OCI-LY3 (cell line): ENCODE measurements at regions not wholly inside any gene's neighbourhood (a gene's known extent, or its start where the extent isn't known, plus 50 kb on each side); places are given as distances from the start of the nearest gene placed in this dataset.

Experiments
- H2AFZ ChIP-seq: fragments of 200-600, 300-600 bp; shearing (Covaris generic); 2 replicates; pipeline ENCODE4 v1.6.0; 2014; ENCODE audit warnings: antibody characterized with exemption, low read depth, low read length
- H3K27ac ChIP-seq: fragments of 200-600, 300-600 bp; sonication (generic); 2 replicates; pipeline ENCODE4 v1.5.1; 2014; ENCODE audit warnings: mild to moderate bottlenecking, low read length, moderate library complexity, mixed read lengths
- H3K27me3 ChIP-seq: fragments of 200-600, 300-600 bp; sonication (generic); 2 replicates; pipeline ENCODE4 v1.6.1; 2014; ENCODE audit warnings: low read depth, low read length, mixed read lengths
- H3K36me3 ChIP-seq: fragments of 200-600, 300-600 bp; sonication (generic); replicated peaks from 2 replicates; pipeline ENCODE3; 2014; ENCODE audit warnings: low read depth, low read length, mixed read lengths
- H3K4me1 ChIP-seq: fragments of 300-600, 200-600 bp; sonication (generic); 2 replicates; pipeline ENCODE4 v1.6.1; 2014; ENCODE audit warnings: low read length, mixed read lengths
- H3K4me2 ChIP-seq: fragments of 200-600, 300-600 bp; sonication (generic); 2 replicates; pipeline ENCODE4 v1.6.1; 2014; ENCODE audit warnings: low read length, mixed read lengths
- H3K4me3 ChIP-seq: fragments of 300-600, 200-600 bp; sonication (generic); 2 replicates; pipeline ENCODE4 v1.5.1; 2014; ENCODE audit warnings: antibody characterized with exemption, mild to moderate bottlenecking, low read length, moderate library complexity
- H3K79me2 ChIP-seq: fragments of 300-600, 200-600 bp; shearing (Covaris generic); 2 replicates; pipeline ENCODE4 v1.6.1; 2014; ENCODE audit warnings: mild to moderate bottlenecking, low read length, mixed read lengths
- H3K9ac ChIP-seq: fragments of 300-600, 200-600 bp; shearing (Covaris generic); 2 replicates; pipeline ENCODE4 v1.6.0; 2014; ENCODE audit warnings: mild to moderate bottlenecking, low read length, moderate library complexity
- H3K9me3 ChIP-seq: fragments of 200-600, 300-600 bp; shearing (Covaris generic); 2 replicates; pipeline ENCODE4 v1.6.1; 2014; ENCODE audit warnings: low read length, mixed read lengths; ENCODE audit not compliant: insufficient read depth
- H4K20me1 ChIP-seq: fragments of 200-600, 300-600 bp; sonication (generic); 2 replicates; pipeline ENCODE4 v1.6.1; 2016; ENCODE audit warnings: low read length, mixed read lengths; ENCODE audit not compliant: insufficient read depth
- CTCF ChIP-seq: fragments of 200-600, 300-600 bp; sonication (generic); IDR thresholded peaks from 2 replicates; pipeline ENCODE4 v1.5.1; 2014; ENCODE audit warnings: antibody characterized with exemption, low read length, low read depth
- EZH2phosphoT487 ChIP-seq: fragments of 200-600 bp; shearing (Covaris generic); IDR thresholded peaks from 2 replicates; pipeline ENCODE4 v1.6.1; 2018; ENCODE audit warnings: antibody characterized with exemption, mixed run types, low read depth

GRCh38 chrX:145533534-145533933 lies 284.1 kb upstream of the SLITRK2 start:
- no peak overlapping the region for H3K27ac ChIP-seq
- peaks cover 9% of the 10 kb centered on the region for H3K4me1 ChIP-seq
- no peak overlapping the region for H3K4me2 ChIP-seq
- H4K20me1 ChIP-seq = no peaks in the 10 kb centered on the region
- no peak overlapping the region for H2AFZ ChIP-seq
- H3K27me3 ChIP-seq = no peaks in the 10 kb centered on the region
- no peak overlapping the region for H3K4me3 ChIP-seq
- H3K36me3 ChIP-seq = no peaks in the 10 kb centered on the region
- no peak overlapping the region for H3K9ac ChIP-seq
- H3K9me3 ChIP-seq = no peaks in the 10 kb centered on the region
- H3K79me2 ChIP-seq = no peaks in the 10 kb centered on the region
- TF ChIP-seq EZH2phosphoT487 (no peak), CTCF (no peak)

GRCh38 chrX:145549496-145549895 lies 268.1 kb upstream of the SLITRK2 start:
- H3K27me3 ChIP-seq = no peaks in the 10 kb centered on the region
- H3K27ac ChIP-seq = no peak overlapping the region
- no peak overlapping the region for H3K4me3 ChIP-seq
- no peak overlapping the region for H3K4me2 ChIP-seq
- TF ChIP-seq EZH2phosphoT487 = no peak
- TF ChIP-seq CTCF = no peak
- H3K36me3 ChIP-seq = no peaks in the 10 kb centered on the region
- no peaks in the 10 kb centered on the region for H3K79me2 ChIP-seq
- no peaks in the 10 kb centered on the region for H3K4me1 ChIP-seq
- no peaks in the 10 kb centered on the region for H4K20me1 ChIP-seq
- no peaks in the 10 kb centered on the region for H3K9me3 ChIP-seq
- H2AFZ ChIP-seq = no peak overlapping the region
- no peak overlapping the region for H3K9ac ChIP-seq

- Histone ChIP-seq H4K20me1 (no peaks in the 10 kb centered on the region), H3K9me3 (no peaks in the 10 kb centered on the region), H2AFZ (no peak overlapping the region), H3K36me3 (no peaks in the 10 kb centered on the region), H3K4me2 (no peak overlapping the region), H3K27me3 (no peaks in the 10 kb centered on the region), H3K79me2 (no peaks in the 10 kb centered on the region), H3K4me1 (no peaks in the 10 kb centered on the region), H3K27ac (no peak overlapping the region), H3K9ac (no peak overlapping the region), H3K4me3 (no peak overlapping the region)
- TF ChIP-seq CTCF (peak; percentile 27), EZH2phosphoT487 (no peak)
Observed at GRCh38 chrX:145552643-145553042, 265.0 kb upstream of the SLITRK2 start.

GRCh38 chrX:145553702-145554101 lies 263.9 kb upstream of the SLITRK2 start:
- no peak overlapping the region for H3K27ac ChIP-seq
- H3K27me3 ChIP-seq = no peaks in the 10 kb centered on the region
- H3K4me1 ChIP-seq = no peaks in the 10 kb centered on the region
- no peak for TF ChIP-seq EZH2phosphoT487
- H3K4me3 ChIP-seq = no peak overlapping the region
- H4K20me1 ChIP-seq = no peaks in the 10 kb centered on the region
- H3K36me3 ChIP-seq = no peaks in the 10 kb centered on the region
- no peaks in the 10 kb centered on the region for H3K79me2 ChIP-seq
- H3K9me3 ChIP-seq = no peaks in the 10 kb centered on the region
- no peak overlapping the region for H2AFZ ChIP-seq
- no peak overlapping the region for H3K4me2 ChIP-seq
- H3K9ac ChIP-seq = no peak overlapping the region

GRCh38 chrX:145563159-145563558 lies 254.5 kb upstream of the SLITRK2 start:
- H3K4me2 ChIP-seq = no peak overlapping the region
- H2AFZ ChIP-seq = no peak overlapping the region
- H3K27ac ChIP-seq = no peak overlapping the region
- TF ChIP-seq CTCF (no peak), EZH2phosphoT487 (no peak)
- H3K27me3 ChIP-seq = no peaks in the 10 kb centered on the region
- no peak overlapping the region for H3K9ac ChIP-seq
- no peaks in the 10 kb centered on the region for H3K36me3 ChIP-seq
- no peaks in the 10 kb centered on the region for H3K4me1 ChIP-seq
- H3K9me3 ChIP-seq = no peaks in the 10 kb centered on the region
- H4K20me1 ChIP-seq = no peaks in the 10 kb centered on the region
- H3K4me3 ChIP-seq = no peak overlapping the region
- H3K79me2 ChIP-seq = no peaks in the 10 kb centered on the region
